ENCODE measurements at regions not wholly inside any gene's neighbourhood (a gene's known extent, or its start where the extent isn't known, plus 50 kb on each side); places are given as distances from the start of the nearest gene placed in this dataset.

DNA sequence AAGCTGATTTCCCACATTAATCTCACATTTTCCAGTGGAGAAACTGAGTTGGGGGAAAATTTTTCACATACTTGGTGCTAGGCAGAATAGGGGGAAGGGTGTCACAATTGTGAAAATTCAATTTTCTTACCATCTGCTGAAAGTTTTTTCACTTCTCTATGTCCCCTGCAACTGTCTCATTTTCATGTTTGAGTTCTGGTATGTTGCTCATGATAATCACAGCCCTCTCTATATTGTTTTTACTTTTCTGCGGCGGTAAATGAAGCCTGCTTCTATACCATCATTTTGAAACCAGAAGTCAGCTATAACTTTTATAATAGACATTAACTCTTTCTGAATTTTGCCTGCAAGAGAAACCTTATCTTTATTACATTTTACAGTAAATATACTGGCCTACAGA is 1664.5 kb downstream of the EFNA5 start:
- TF ChIP-seq CTCF (IDR thresholded peaks at IDR 0.05) (no peak), POLR2A (IDR thresholded peaks at IDR 0.05) (no peak), POLR2AphosphoS5 (IDR thresholded peaks at IDR 0.05) (no peak)

All from stomach (tissue), 4 donors.